Tibial nerve (tissue), 4 donors: ENCODE measurements at regions not wholly inside any gene's neighbourhood (a gene's known extent, or its start where the extent isn't known, plus 50 kb on each side); places are given as distances from the start of the nearest gene placed in this dataset.
"Not testable (repeated sequence)": the region's sequence is repeated elsewhere in the genome, so short reads cannot be mapped to it uniquely, and the experiment has no call there.

Source experiments
- DNase-seq, 2 donors: peaks; one replicate each; pipeline ENCODE4 v3.0.0-alpha.2; 2019; ENCODE audit warnings: low spot score in 2 of 2
- H3K27ac ChIP-seq, 4 donors: fragments of 200-600 bp; sonication (generic) in 3 of 4; one replicate each; pipeline ENCODE4 v1.5.1; 2017 to 2019; ENCODE audit warnings: mild to moderate bottlenecking in 1 of 4
- H3K27me3 ChIP-seq, 2 donors: fragments of 200-600 bp; sonication (generic) in 1 of 2; one replicate each; pipeline versions ENCODE4 v1.5.1 to v1.6.0; 2017 to 2019
- H3K36me3 ChIP-seq, 3 donors: fragments of 200-600 bp; sonication (generic); one replicate each; pipeline ENCODE4 v1.5.1; 2018 to 2019
- H3K4me1 ChIP-seq, 4 donors: fragments of 200-600 bp; sonication (generic) in 3 of 4; one replicate each; pipeline ENCODE4 v1.5.1; 2017 to 2019
- H3K4me3 ChIP-seq, 4 donors: fragments of 200-600 bp; sonication (generic) in 3 of 4; one replicate each; pipeline ENCODE4 v1.5.1; 2017 to 2019; ENCODE audit warnings: mild to moderate bottlenecking in 1 of 4, moderate library complexity in 1 of 4
- H3K9me3 ChIP-seq, 4 donors: fragments of 200-600 bp; sonication (generic) in 3 of 4; one replicate each; pipeline ENCODE4 v1.5.1; 2017 to 2019
- EP300 ChIP-seq, 2 donors: sonication (generic); formaldehyde crosslinking; IDR thresholded peaks; one replicate each; pipeline ENCODE4 v1.6.1; 2017; ENCODE audit warnings: antibody characterized with exemption in 2 of 2, mild to moderate bottlenecking in 1 of 2
- POLR2A ChIP-seq, 2 donors: fragments of 450-650 bp; IDR thresholded peaks; one replicate each; pipeline ENCODE4 v1.6.1; 2017; ENCODE audit warnings: antibody characterized with exemption in 2 of 2, mild to moderate bottlenecking in 2 of 2, moderate library complexity in 2 of 2
- WGBS, 2 donors: methylation state at CpG; one replicate each; pipeline ENCODE4 v1.1.5; 2018; 5-methylcytosine and 5-hydroxymethylcytosine counted together
- TF ChIP-seq, protein P1 (sequence below), 5 experiments: fragments of 200-600 bp in 3 of 5; fragments of 450-650 bp in 2 of 5; sonication (generic) in 3 of 5; IDR thresholded peaks; one replicate each; pipeline ENCODE4 v1.5.1; 2016 to 2019; ENCODE audit warnings: antibody characterized with exemption in 5 of 5, mild to moderate bottlenecking in 3 of 5, moderate library complexity in 2 of 5

DNA sequence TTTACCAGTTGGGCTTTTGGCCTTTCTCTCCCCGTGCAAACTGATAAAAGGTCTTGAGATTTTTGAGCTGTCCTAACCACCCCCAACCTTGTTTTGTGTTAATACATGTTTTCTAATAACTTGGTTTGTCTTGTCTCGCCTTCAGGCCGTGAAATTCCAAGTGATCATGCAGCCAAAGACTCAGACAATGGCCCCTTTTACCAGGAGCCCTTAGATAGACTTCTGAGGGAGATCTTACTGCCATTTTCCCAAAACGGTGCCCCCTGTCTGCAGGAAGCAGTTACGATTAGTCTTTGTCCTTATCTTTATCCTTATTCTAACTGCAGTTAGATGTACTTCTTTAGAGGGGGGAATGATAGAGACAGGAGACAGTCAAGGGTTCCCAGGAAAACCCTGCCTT, 245.3 kb upstream of the HDX start:
- no peak overlapping the region for H3K4me3 ChIP-seq
- 56 to 57% methylated on average over 5 of the region's 5 CpGs for WGBS, 2 donors
- no peaks in the 10 kb centered on the region for H3K4me1 ChIP-seq
- H3K27ac ChIP-seq = no peak overlapping the region
- TF ChIP-seq, protein P1, sequence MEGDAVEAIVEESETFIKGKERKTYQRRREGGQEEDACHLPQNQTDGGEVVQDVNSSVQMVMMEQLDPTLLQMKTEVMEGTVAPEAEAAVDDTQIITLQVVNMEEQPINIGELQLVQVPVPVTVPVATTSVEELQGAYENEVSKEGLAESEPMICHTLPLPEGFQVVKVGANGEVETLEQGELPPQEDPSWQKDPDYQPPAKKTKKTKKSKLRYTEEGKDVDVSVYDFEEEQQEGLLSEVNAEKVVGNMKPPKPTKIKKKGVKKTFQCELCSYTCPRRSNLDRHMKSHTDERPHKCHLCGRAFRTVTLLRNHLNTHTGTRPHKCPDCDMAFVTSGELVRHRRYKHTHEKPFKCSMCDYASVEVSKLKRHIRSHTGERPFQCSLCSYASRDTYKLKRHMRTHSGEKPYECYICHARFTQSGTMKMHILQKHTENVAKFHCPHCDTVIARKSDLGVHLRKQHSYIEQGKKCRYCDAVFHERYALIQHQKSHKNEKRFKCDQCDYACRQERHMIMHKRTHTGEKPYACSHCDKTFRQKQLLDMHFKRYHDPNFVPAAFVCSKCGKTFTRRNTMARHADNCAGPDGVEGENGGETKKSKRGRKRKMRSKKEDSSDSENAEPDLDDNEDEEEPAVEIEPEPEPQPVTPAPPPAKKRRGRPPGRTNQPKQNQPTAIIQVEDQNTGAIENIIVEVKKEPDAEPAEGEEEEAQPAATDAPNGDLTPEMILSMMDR (IDR thresholded peaks at IDR 0.05) = no peak
- TF ChIP-seq POLR2A (IDR thresholded peaks at IDR 0.05) (no peak), EP300 (IDR thresholded peaks at IDR 0.05) (no peak)
- H3K27me3 ChIP-seq = peaks cover 0 to 6% of the 10 kb centered on the region in 2 donors
- DNase-seq = no peak
- H3K9me3 ChIP-seq = no peaks in the 10 kb centered on the region
- H3K36me3 ChIP-seq = no peaks in the 10 kb centered on the region

DNA sequence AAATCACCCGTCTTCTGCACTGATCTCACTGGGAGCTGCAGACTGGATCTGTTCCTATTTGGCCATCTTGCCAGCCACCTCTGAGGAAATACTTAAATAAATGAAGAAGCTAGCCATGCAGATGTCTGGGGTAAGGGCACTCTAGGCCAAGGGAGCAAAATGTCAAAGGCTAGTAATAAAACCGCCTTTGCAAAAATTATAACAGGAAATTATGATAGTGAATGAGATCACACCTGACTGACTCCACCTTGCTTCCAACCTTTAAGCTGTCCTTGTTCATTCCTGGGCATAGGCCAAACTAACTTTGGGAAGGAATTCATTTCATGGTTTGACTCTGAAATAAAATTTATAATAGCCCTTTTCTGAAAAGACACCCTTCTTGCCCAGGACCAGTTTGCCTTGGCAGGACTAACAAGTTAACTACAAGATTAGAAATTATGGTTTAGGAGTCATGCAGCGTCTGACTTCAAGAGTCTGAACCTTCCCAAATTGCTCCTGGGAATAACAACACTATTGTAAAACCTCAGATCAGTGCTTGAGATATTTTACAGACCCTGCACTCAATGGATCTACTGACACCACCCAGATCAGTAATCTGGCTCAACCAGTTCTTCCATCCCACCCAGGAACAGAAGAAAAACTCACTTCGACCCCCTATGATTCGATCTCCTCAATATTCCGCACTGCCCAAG, 246.9 kb upstream of the HDX start:
- TF ChIP-seq POLR2A (IDR thresholded peaks at IDR 0.05) (no peak), EP300 (IDR thresholded peaks at IDR 0.05) (no peak)
- TF ChIP-seq, protein P1 (IDR thresholded peaks at IDR 0.05) = no peak
- DNase-seq = no peak
- peaks cover 0 to 6% of the 10 kb centered on the region in 2 donors for H3K27me3 ChIP-seq
- H3K4me3 ChIP-seq = no peak overlapping the region
- H3K9me3 ChIP-seq = no peaks in the 10 kb centered on the region
- no peaks in the 10 kb centered on the region for H3K36me3 ChIP-seq
- 74 to 80% methylated on average over 5 to 6 of the region's 6 CpGs for WGBS, 2 donors
- H3K4me1 ChIP-seq = no peaks in the 10 kb centered on the region
- H3K27ac ChIP-seq = no peak overlapping the region

DNA sequence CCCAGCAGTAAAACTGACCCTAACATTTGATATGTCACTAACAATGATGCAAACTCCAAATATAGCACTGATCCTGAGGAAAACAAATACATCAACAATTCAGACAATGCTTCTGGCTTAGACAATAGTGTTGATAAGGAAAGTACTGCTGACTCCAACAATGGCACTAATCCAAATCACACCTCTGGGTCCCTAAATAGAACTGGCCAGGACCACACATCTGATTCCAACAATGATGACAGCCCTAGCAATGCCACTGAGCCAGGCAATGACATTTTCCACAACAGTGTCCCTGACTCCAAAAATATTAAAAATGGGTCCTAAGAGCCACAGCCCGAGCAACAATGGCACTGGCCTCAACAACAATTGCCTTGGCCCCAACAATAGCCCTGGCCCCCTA, 243.1 kb upstream of the APOOL start:
- H3K4me3 ChIP-seq = no peak overlapping the region
- no peaks in the 10 kb centered on the region for H3K4me1 ChIP-seq
- no peak overlapping the region for H3K27ac ChIP-seq
- H3K9me3 ChIP-seq = no peaks in the 10 kb centered on the region
- H3K36me3 ChIP-seq = no peaks in the 10 kb centered on the region
- TF ChIP-seq, protein P1 (IDR thresholded peaks at IDR 0.05) = no peak
- TF ChIP-seq EP300 (IDR thresholded peaks at IDR 0.05) = no peak
- no peak for TF ChIP-seq POLR2A (IDR thresholded peaks at IDR 0.05)
- H3K27me3 ChIP-seq = no peaks in the 10 kb centered on the region
- 67 to 75% methylated on average over 1 of the region's 1 CpG for WGBS, 2 donors
- DNase-seq = no peak

DNA sequence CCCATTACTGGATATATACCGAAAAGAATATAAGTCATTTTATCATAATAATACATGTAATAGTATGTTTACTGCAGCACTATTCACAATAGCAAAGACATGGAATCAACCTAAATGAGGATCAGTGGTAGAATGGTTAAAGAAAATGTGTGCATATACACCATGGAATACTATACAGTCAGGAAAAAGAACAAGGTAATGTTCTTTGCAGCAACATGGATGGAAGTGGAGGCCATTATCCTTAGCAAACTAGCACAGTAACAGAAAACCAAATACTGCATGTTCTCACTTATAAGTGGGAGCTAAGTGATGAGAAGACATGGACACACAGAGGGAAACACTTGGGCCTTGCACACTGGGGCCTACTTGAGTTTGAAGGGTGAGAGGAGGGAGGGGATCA, 207.4 kb upstream of the APOOL start:
- 95 to 100% methylated on average over 1 of the region's 1 CpG for WGBS, 2 donors
- Histone ChIP-seq H3K36me3 (no peaks in the 10 kb centered on the region), H3K4me1 (no peaks in the 10 kb centered on the region), H3K27ac (no peak overlapping the region), H3K27me3 (no peaks in the 10 kb centered on the region), H3K9me3 (no peaks in the 10 kb centered on the region), H3K4me3 (no peak overlapping the region)
- TF ChIP-seq EP300 (IDR thresholded peaks at IDR 0.05) (no peak), POLR2A (IDR thresholded peaks at IDR 0.05) (no peak)
- TF ChIP-seq, protein P1 (IDR thresholded peaks at IDR 0.05) = no peak
- DNase-seq = no peak

DNA sequence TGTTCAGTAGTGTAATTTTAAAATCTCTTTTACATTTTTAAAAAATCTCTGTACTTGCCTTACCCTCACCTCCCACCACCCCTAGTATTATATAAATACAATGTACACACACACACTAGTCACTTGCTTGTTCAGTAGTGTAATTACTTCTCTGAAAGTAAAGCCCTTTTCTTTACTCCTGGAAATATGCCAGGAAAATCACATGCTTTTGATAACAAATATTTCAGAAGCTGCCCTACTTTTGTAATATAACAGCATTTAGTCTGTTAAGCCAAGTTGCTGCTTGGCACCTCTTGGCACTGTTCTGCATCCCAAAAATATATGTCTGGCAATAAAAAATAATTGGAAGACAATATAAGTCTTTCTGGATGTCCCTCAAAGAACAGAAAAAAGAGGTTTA, 172.8 kb upstream of the APOOL start:
- Histone ChIP-seq H3K27me3 (no peaks in the 10 kb centered on the region), H3K36me3 (no peaks in the 10 kb centered on the region), H3K27ac (no peak overlapping the region), H3K4me3 (no peak overlapping the region), H3K4me1 (no peaks in the 10 kb centered on the region), H3K9me3 (no peaks in the 10 kb centered on the region)
- TF ChIP-seq POLR2A (IDR thresholded peaks at IDR 0.05) = no peak
- TF ChIP-seq, protein P1 (IDR thresholded peaks at IDR 0.05) = no peak
- no peak for TF ChIP-seq EP300 (IDR thresholded peaks at IDR 0.05)
- DNase-seq = no peak

DNA sequence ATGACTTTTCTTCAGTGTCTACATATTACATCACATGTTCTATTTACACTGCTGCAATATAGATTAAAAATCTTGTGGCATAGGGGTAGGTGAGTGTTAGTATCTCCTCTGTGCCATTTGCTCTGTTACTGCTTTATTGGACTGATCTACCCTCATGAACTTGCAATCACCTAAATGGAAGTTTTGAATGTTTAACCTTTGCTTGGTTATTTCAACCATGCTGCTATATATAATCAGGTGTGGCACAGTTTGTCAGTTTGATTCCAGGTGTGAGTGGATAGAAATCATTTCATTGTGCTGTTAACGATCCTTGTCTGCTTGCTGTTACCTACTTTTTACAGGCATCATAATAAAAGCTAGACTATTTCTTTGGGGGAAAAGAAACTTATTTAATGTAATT, 157.1 kb upstream of the APOOL start:
- H3K4me1 ChIP-seq, H3K27me3 ChIP-seq, H3K27ac ChIP-seq, H3K36me3 ChIP-seq, DNase-seq, H3K4me3 ChIP-seq, H3K9me3 ChIP-seq: not testable (repeated sequence)
- 84 to 96% methylated on average over 1 of the region's 1 CpG for WGBS, 2 donors

DNA sequence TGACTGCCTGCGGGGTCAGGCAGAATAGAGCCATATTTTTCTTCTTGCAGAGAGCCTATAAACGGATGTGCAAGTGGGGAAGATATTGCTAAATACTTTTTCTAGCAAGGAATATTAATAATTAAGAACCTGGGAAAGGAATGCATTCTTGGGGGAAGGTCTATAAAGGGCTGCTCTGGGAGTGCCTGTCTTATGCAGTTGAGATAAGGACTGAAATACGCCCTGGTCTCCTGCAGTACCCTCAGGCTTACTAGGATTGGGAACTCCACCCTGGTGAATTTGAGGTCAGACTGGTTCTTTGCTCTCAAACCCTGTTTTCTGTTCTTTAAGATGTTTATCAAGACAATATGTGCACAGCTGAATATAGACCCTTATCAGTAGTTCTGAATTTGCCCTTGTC, 152.5 kb upstream of the APOOL start:
- not testable (repeated sequence) for DNase-seq, H3K4me1 ChIP-seq, H3K27ac ChIP-seq, H3K27me3 ChIP-seq, H3K36me3 ChIP-seq, H3K9me3 ChIP-seq, H3K4me3 ChIP-seq
- 83 to 93% methylated on average over 3 of the region's 3 CpGs for WGBS, 2 donors

DNA sequence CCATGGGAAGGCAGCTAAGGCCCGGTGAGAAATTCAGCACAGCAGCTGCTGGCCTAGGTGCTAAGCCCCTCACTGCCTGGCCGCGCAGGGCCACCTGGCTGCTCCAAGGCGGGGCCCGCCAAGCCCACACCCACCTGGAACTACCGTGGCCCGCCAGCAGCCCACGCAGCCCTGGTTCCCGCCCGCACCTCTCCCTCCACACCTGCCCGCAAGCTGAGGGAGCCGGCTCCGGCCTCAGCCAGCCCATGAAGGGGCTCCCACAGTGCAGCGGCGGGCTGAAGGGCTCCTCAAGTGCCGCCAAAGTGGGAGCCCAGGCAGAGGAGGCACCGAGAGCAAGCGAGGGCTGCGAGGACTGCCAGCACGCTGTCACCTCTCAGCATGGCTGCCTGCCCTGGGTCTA, 146.9 kb upstream of the APOOL start:
- not testable (repeated sequence) for DNase-seq, H3K36me3 ChIP-seq, H3K4me1 ChIP-seq, H3K27me3 ChIP-seq, H3K4me3 ChIP-seq, H3K9me3 ChIP-seq, H3K27ac ChIP-seq
- 94 to 98% methylated on average over 8 to 11 of the region's 20 CpGs for WGBS, 2 donors
